Parathyroid adenoma (tissue), 2 donors: ENCODE measurements at regions not wholly inside any gene's neighbourhood (a gene's known extent, or its start where the extent isn't known, plus 50 kb on each side); places are given as distances from the start of the nearest gene placed in this dataset.

Experiments
- H2AFZ ChIP-seq: fragments of 300-600 bp; sonication (generic); one replicate; pipeline ENCODE4 v1.7.0; 2017; ENCODE audit warnings: antibody characterized with exemption, mild to moderate bottlenecking
- H3K27ac ChIP-seq: fragments of 300-600 bp; sonication (generic); one replicate; pipeline ENCODE4 v1.7.0; 2017
- H3K27me3 ChIP-seq: fragments of 300-600 bp; sonication (generic); one replicate; pipeline ENCODE4 v1.7.0; 2017; ENCODE audit warnings: low read length; ENCODE audit not compliant: control insufficient read depth, insufficient read depth
- H3K36me3 ChIP-seq: fragments of 300-600 bp; sonication (generic); one replicate; pipeline ENCODE4 v1.7.0; 2017; ENCODE audit warnings: low read length; ENCODE audit not compliant: control insufficient read depth, insufficient read depth
- H3K4me1 ChIP-seq: fragments of 300-600 bp; sonication (generic); one replicate; pipeline ENCODE4 v1.7.0; 2017; ENCODE audit warnings: control low read depth
- H3K4me2 ChIP-seq: fragments of 300-600 bp; sonication (generic); one replicate; pipeline ENCODE4 v1.7.0; 2017; ENCODE audit warnings: low read length
- H3K4me3 ChIP-seq: fragments of 300-600 bp; sonication (generic); one replicate; pipeline ENCODE4 v1.7.0; 2017; ENCODE audit warnings: low read depth, low read length
- H3K79me2 ChIP-seq: fragments of 300-600 bp; sonication (generic); one replicate; pipeline ENCODE4 v1.7.0; 2017; ENCODE audit warnings: control low read depth
- H3K9ac ChIP-seq: fragments of 300-600 bp; sonication (generic); one replicate; pipeline ENCODE4 v1.7.0; 2017; ENCODE audit warnings: mild to moderate bottlenecking
- H3K9me3 ChIP-seq: fragments of 300-600 bp; sonication (generic); one replicate; pipeline ENCODE4 v1.7.0; 2017; ENCODE audit warnings: low read length; ENCODE audit not compliant: control insufficient read depth
- TF ChIP-seq, protein P1 (sequence below): fragments of 300-600 bp; sonication (generic); IDR thresholded peaks from one replicate; pipeline ENCODE4 v1.7.0; 2017; ENCODE audit warnings: antibody characterized with exemption, mild to moderate bottlenecking
- donor health status: primary hyperparathyroidism.

DNA sequence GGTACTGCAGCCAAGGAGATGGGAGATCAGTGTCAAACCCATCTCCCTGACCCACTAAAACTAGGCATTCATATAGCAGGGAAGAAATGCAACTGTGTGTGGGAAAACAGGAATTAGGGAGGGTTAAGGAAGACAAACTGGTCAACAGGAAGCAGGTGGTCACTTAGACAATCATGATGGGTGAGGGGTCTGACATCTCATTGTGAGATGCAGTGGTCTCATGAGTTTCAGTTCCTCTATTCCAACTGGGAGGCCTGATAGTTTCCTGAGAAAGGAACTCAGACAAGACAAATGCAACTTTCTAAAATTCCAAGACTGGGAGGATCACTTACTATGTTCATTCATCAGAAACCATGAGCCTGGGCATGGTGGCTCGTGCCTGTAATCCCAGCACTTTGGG, 361.4 kb upstream of the C16orf82 start:
- Histone ChIP-seq H3K36me3 (no peaks in the 10 kb centered on the region), H3K4me2 (no peak overlapping the region), H3K27me3 (no peaks in the 10 kb centered on the region), H3K4me1 (no peaks in the 10 kb centered on the region), H3K9ac (no peak overlapping the region), H3K79me2 (no peaks in the 10 kb centered on the region), H2AFZ (no peak overlapping the region), H3K27ac (no peak overlapping the region), H3K9me3 (no peaks in the 10 kb centered on the region), H3K4me3 (no peak overlapping the region)
- TF ChIP-seq, protein P1, sequence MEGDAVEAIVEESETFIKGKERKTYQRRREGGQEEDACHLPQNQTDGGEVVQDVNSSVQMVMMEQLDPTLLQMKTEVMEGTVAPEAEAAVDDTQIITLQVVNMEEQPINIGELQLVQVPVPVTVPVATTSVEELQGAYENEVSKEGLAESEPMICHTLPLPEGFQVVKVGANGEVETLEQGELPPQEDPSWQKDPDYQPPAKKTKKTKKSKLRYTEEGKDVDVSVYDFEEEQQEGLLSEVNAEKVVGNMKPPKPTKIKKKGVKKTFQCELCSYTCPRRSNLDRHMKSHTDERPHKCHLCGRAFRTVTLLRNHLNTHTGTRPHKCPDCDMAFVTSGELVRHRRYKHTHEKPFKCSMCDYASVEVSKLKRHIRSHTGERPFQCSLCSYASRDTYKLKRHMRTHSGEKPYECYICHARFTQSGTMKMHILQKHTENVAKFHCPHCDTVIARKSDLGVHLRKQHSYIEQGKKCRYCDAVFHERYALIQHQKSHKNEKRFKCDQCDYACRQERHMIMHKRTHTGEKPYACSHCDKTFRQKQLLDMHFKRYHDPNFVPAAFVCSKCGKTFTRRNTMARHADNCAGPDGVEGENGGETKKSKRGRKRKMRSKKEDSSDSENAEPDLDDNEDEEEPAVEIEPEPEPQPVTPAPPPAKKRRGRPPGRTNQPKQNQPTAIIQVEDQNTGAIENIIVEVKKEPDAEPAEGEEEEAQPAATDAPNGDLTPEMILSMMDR: no peak

DNA sequence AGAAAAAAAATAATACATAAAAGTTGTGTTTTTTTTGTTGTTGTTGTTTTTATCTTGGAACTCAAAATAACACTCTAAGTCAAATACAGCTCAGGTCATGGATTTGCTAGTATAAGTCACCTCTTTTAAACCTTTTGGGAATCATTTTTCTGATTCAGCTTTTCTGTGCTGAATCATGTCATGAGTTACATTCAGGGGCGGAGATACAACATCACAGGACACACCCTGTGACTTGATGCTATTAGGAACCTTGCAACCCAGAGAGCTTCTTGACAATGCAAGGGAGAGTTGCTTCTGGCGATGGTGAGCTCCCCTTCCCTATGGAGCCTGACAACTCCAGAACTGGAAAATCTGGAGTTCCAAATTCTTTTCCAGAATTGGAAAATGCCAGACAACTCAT, 358.3 kb upstream of the C16orf82 start:
- Histone ChIP-seq H3K27ac (no peak overlapping the region), H3K4me1 (no peaks in the 10 kb centered on the region), H3K4me3 (no peak overlapping the region), H3K9ac (no peak overlapping the region), H2AFZ (no peak overlapping the region), H3K9me3 (no peaks in the 10 kb centered on the region), H3K79me2 (no peaks in the 10 kb centered on the region), H3K4me2 (no peak overlapping the region), H3K27me3 (no peaks in the 10 kb centered on the region), H3K36me3 (no peaks in the 10 kb centered on the region)
- TF ChIP-seq, protein P1: no peak

DNA sequence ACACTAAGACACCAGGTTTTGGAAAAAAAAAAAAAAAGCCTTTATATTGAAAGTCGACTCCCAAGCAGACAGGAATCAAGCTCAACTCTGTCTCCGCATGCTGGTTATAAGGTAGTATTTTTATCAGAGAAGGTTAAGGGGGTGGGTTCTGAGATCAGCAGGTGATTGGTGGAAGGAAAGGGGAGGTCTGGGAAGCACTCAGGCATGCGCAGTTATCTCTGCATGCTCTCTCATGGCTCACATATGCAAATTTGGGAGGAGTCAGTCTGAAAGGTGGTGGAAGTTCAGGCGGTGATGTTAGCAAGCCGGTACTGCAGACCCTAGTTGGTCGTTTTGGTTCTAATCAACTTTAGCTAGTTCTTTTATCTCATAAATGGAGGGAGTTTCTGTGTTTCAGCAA, 357.6 kb upstream of the C16orf82 start:
- TF ChIP-seq, protein P1: no peak
- Histone ChIP-seq H3K9me3 (no peaks in the 10 kb centered on the region), H3K79me2 (no peaks in the 10 kb centered on the region), H3K9ac (no peak overlapping the region), H3K36me3 (no peaks in the 10 kb centered on the region), H2AFZ (no peak overlapping the region), H3K4me2 (no peak overlapping the region), H3K27ac (no peak overlapping the region), H3K27me3 (no peaks in the 10 kb centered on the region), H3K4me3 (no peak overlapping the region), H3K4me1 (no peaks in the 10 kb centered on the region)

DNA sequence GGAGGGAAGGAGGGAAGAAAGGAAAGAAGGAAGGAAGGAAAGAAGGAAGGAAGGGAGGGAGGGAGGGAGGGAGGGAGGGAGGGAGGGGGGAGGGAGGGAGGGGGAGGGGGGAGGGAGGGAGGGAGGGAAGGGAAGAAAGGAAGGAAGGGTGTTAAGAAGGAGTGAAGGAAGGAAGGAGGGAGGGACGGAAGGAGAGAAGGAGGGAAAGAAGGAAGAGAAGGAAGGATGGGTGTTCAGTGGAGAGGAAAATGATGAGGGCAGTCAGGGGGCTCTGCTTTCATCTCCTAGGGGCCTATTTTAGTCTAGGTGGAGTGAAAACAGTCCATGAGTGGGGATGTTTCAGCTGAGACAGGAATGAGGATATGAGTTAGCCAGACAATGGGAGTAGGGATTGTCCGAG, 357.0 kb upstream of the C16orf82 start:
- Histone ChIP-seq H3K9ac (no peak overlapping the region), H3K27me3 (no peaks in the 10 kb centered on the region), H2AFZ (no peak overlapping the region), H3K9me3 (no peaks in the 10 kb centered on the region), H3K4me3 (no peak overlapping the region), H3K4me1 (no peaks in the 10 kb centered on the region), H3K79me2 (no peaks in the 10 kb centered on the region), H3K27ac (no peak overlapping the region), H3K4me2 (no peak overlapping the region), H3K36me3 (no peaks in the 10 kb centered on the region)
- TF ChIP-seq, protein P1: no peak

DNA sequence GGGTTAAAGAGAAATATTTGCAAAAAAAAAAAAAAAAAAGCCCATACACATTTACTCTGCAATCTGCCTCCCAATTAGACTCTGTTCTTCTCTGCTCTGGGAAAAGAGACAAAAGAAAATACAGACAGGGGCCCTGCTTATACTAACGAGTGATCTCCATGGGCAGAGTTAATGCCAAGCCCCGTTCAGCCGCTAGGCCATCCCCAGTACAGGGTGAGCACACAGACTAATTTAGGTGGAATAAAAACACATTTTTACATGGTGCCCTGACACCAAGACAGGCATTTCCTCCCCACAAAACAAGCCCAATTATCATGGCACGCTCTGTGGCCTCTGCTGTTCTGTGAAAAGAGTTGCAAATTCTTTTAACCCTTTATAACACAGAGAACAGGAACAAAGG, 356.3 kb upstream of the C16orf82 start:
- TF ChIP-seq, protein P1: no peak
- H3K4me3 ChIP-seq: no peak overlapping the region
- H3K4me1 ChIP-seq: no peaks in the 10 kb centered on the region
- no peaks in the 10 kb centered on the region for H3K9me3 ChIP-seq
- H3K79me2 ChIP-seq: no peaks in the 10 kb centered on the region
- no peak overlapping the region for H3K4me2 ChIP-seq
- H3K9ac ChIP-seq: no peak overlapping the region
- H3K27me3 ChIP-seq: no peaks in the 10 kb centered on the region
- no peaks in the 10 kb centered on the region for H3K36me3 ChIP-seq
- no peak overlapping the region for H2AFZ ChIP-seq
- no peak overlapping the region for H3K27ac ChIP-seq
